ENCODE measurements at regions not wholly inside any gene's neighbourhood (a gene's known extent, or its start where the extent isn't known, plus 50 kb on each side); places are given as distances from the start of the nearest gene placed in this dataset.

- DNase-seq (ENCODE audit: low spot score): no peak
Measured at GRCh38 chr10:120983721-120984120, 132.6 kb downstream of the WDR11 start.

- peak; percentile 23 for DNase-seq (ENCODE audit: low spot score)
Measured at GRCh38 chr10:120984221-120984620, 133.1 kb downstream of the WDR11 start.

- DNase-seq (ENCODE audit: low spot score): peak; percentile 9
Measured at GRCh38 chr10:120987359-120987758, 136.2 kb downstream of the WDR11 start.

GRCh38 chr10:120988751-120989150 is 137.6 kb downstream of the WDR11 start:
- DNase-seq (ENCODE audit: low spot score): no peak

- DNase-seq (ENCODE audit: low spot score): peak; percentile 44
Measured at GRCh38 chr10:120989279-120989678, 138.1 kb downstream of the WDR11 start.

- peak; percentile 30 for DNase-seq (ENCODE audit: low spot score)
Measured at GRCh38 chr10:120989996-120990598, 138.9 kb downstream of the WDR11 start.

- DNase-seq (ENCODE audit: low spot score): peak; percentile 14
Measured at GRCh38 chr10:120990831-120991230, 139.7 kb downstream of the WDR11 start.

- DNase-seq (ENCODE audit: low spot score): no peak
Measured at GRCh38 chr10:120993089-120993488, 141.9 kb downstream of the WDR11 start.

- no peak for DNase-seq (ENCODE audit: low spot score)
Measured at GRCh38 chr10:120995768-120996167, 144.6 kb downstream of the WDR11 start.

- no peak for DNase-seq (ENCODE audit: low spot score)
Measured at GRCh38 chr10:120996456-120997034, 145.4 kb downstream of the WDR11 start.

GRCh38 chr10:120997313-120997712 is 146.2 kb downstream of the WDR11 start:
- no peak for DNase-seq (ENCODE audit: low spot score)

GRCh38 chr10:120997756-120998155 is 146.6 kb downstream of the WDR11 start:
- DNase-seq (ENCODE audit: low spot score): no peak

GRCh38 chr10:120998251-120998650 is 147.1 kb downstream of the WDR11 start:
- no peak for DNase-seq (ENCODE audit: low spot score)

GRCh38 chr10:120998782-120999285 is 147.7 kb downstream of the WDR11 start:
- no peak for DNase-seq (ENCODE audit: low spot score)

GRCh38 chr10:120999868-121000267 is 148.7 kb downstream of the WDR11 start:
- no peak for DNase-seq (ENCODE audit: low spot score)

- DNase-seq (ENCODE audit: low spot score): no peak
Measured at GRCh38 chr10:121002586-121003205, 151.5 kb downstream of the WDR11 start.

- DNase-seq (ENCODE audit: low spot score): no peak
Measured at GRCh38 chr10:121005948-121006587, 154.9 kb downstream of the WDR11 start.

- no peak for DNase-seq (ENCODE audit: low spot score)
Measured at GRCh38 chr10:121007264-121007663, 156.1 kb downstream of the WDR11 start.

GRCh38 chr10:121015916-121016315 is 164.8 kb downstream of the WDR11 start:
- no peak for DNase-seq (ENCODE audit: low spot score)

- no peak for DNase-seq (ENCODE audit: low spot score)
Measured at GRCh38 chr10:121024905-121025584, 173.9 kb downstream of the WDR11 start.

- DNase-seq (ENCODE audit: low spot score): no peak
Measured at GRCh38 chr10:121025731-121026130, 174.6 kb downstream of the WDR11 start.

GRCh38 chr10:121027371-121027770 is 176.2 kb downstream of the WDR11 start:
- DNase-seq (ENCODE audit: low spot score): no peak
